Activated CD8-positive, alpha-beta T cell treated with anti-CD3 and anti-CD28 coated beads for 36 hours (primary cell): ENCODE measurements at regions not wholly inside any gene's neighbourhood (a gene's known extent, or its start where the extent isn't known, plus 50 kb on each side); places are given as distances from the start of the nearest gene placed in this dataset.

Experiments
- ATAC-seq: fragments of 200-7000 bp; cut with Tn5 transposase; one replicate; pipeline ENCODE4 v1.10.0; 2021; ENCODE audit warnings: mild to moderate bottlenecking, moderate library complexity
- CTCF ChIA-PET: fragments of 350-600 bp; sonication (Branson Sonifier 250); formaldehyde crosslinking; loops from one replicate; lab custom pipeline; 2021; ENCODE audit warnings: antibody characterized with exemption; lab: Charles Lee
- POLR2A ChIA-PET: fragments of 350-600 bp; sonication (Branson Sonifier 250); formaldehyde crosslinking; loops from one replicate; lab custom pipeline; 2021; ENCODE audit warnings: antibody characterized with exemption; lab: Charles Lee
- DNase-seq: peaks from one replicate; pipeline ENCODE4 v3.0.0-alpha.2; 2020
- H3K27ac Mint-ChIP-seq: one replicate; pipeline ENCODE4 v1.8.0; 2021; ENCODE audit warnings: mild to moderate bottlenecking, mixed read lengths
- H3K27me3 Mint-ChIP-seq: one replicate; pipeline ENCODE4 v1.8.0; 2021; ENCODE audit warnings: mixed read lengths
- H3K36me3 Mint-ChIP-seq: one replicate; pipeline ENCODE4 v1.8.0; 2021; ENCODE audit warnings: low read depth, mixed read lengths
- H3K4me1 Mint-ChIP-seq: one replicate; pipeline ENCODE4 v1.8.0; 2021; ENCODE audit warnings: low read depth, mixed read lengths
- H3K4me3 Mint-ChIP-seq: one replicate; pipeline ENCODE4 v1.8.0; 2021; ENCODE audit warnings: mild to moderate bottlenecking, moderate library complexity, mixed read lengths
- H3K9me3 Mint-ChIP-seq: one replicate; pipeline ENCODE4 v1.8.0; 2021; ENCODE audit warnings: mixed read lengths
- CTCF ChIP-seq: fragments of 200-600 bp; IDR thresholded peaks from one replicate; pipeline ENCODE4 v1.8.0; 2022; ENCODE audit warnings: antibody characterized with exemption, mild to moderate bottlenecking
- intact Hi-C: fragments of 100-400 bp; cut with micrococcal nuclease; formaldehyde crosslinking; loops from one replicate; pipeline ENCODE4 v1.10.0; 2022

DNA sequence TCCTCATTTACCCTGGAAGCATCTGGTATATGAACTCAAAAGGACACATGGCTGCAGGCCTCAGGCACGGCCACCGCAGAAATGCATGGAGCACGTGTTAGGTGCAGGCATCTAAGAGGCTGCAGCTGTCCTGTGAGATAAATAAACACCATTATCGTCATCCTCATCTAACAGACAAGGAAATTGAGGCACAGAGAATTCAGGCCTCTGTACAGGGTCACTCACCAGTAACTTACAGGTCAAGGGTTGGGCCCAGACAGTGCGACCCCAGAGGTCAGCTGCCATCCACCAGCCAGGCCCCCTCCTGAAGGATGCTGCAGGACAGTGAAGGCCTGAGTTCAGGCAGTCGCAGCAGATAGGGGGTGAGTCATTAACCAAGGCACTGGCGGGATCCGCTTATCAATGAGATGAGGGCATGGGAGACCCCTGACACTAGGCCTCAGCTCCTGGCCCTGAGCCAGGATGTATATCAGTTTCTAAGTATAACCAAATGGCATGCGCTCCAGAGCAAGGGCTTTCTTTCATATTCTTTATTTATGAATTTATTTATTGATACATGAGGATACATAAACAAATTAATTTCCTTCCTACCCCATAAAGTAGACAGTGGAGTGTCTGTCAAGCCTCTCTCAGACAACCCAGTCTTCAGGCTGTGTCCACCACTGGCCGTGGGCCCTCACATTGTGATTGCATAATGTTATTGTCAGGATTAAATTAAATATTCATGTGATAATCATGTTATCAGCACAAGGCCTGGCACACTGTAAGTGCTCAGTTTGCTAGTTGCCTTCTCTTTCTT lies 316.9 kb downstream of the QKI start:
- intact Hi-C loops = no loop called here
- POLR2A ChIA-PET = no interaction called here
- H3K9me3 Mint-ChIP-seq = no peaks in the 10 kb centered on the region
- no peak overlapping the region for H3K27ac Mint-ChIP-seq
- no peak overlapping the region for H3K4me3 Mint-ChIP-seq
- CTCF ChIA-PET = no interaction called here
- DNase-seq (no peak), ATAC-seq (no peak)
- no peaks in the 10 kb centered on the region for H3K27me3 Mint-ChIP-seq
- TF ChIP-seq CTCF = no peak
- no peaks in the 10 kb centered on the region for H3K36me3 Mint-ChIP-seq
- no peaks in the 10 kb centered on the region for H3K4me1 Mint-ChIP-seq

GRCh38 chr6:163730246-163731210 lies 316.0 kb downstream of the QKI start:
- no peaks in the 10 kb centered on the region for H3K9me3 Mint-ChIP-seq
- POLR2A ChIA-PET = no interaction called here
- no peaks in the 10 kb centered on the region for H3K36me3 Mint-ChIP-seq
- intact Hi-C loops = no loop called here
- no peaks in the 10 kb centered on the region for H3K27me3 Mint-ChIP-seq
- H3K27ac Mint-ChIP-seq = no peak overlapping the region
- ATAC-seq = no peak
- H3K4me1 Mint-ChIP-seq = no peaks in the 10 kb centered on the region
- no peak for TF ChIP-seq CTCF
- CTCF ChIA-PET = no interaction called here
- no peak for DNase-seq
- no peak overlapping the region for H3K4me3 Mint-ChIP-seq

DNA sequence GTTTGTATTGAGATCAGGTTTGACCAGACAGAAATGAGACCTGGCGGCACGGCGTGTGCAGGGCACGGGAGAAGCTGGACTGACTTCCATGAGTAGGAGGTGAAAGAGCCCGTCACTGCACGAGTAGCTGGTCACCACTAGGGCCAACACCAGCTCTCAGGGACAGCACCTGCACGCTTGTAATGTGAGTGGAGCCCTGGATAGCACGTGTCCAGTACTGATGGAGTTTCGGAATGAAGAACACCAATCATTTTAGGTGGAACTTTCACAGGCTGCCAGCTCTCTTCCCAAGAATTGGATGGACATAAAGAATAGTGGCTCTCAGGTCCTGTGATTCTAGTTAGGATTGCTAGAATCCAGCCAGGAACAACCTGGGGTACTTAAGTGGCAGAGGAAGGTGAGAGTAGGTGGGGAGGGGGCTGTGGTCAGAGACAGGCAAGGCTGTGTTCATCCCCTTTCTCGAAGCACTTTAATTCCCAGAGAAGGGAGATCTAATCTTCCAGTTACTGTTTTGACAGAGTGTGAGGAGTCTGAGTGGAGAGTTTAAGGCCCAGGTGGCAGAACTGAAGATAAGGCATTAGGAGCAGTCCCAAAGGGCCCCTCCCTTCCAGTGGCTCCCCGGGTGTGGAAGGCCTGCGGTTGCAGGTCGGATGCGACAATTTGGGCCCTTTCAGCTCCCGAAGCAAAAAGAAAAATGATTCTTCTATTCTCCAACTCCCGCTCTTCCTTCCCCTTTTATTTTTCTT lies 314.8 kb downstream of the QKI start:
- Mint-ChIP-seq H3K27me3 (no peaks in the 10 kb centered on the region), H3K27ac (no peak overlapping the region), H3K4me1 (no peaks in the 10 kb centered on the region), H3K9me3 (no peaks in the 10 kb centered on the region), H3K4me3 (no peak overlapping the region), H3K36me3 (no peaks in the 10 kb centered on the region)
- no peak for DNase-seq
- ATAC-seq = no peak
- intact Hi-C loops = no loop called here
- ChIA-PET POLR2A (interaction anchor here (0.8 kb wide), 1 partner anchor 9 kb away, joined by 3 read pairs; no protein-coding TSS in a partner anchor), CTCF (no interaction called here)
- no peak for TF ChIP-seq CTCF

DNA sequence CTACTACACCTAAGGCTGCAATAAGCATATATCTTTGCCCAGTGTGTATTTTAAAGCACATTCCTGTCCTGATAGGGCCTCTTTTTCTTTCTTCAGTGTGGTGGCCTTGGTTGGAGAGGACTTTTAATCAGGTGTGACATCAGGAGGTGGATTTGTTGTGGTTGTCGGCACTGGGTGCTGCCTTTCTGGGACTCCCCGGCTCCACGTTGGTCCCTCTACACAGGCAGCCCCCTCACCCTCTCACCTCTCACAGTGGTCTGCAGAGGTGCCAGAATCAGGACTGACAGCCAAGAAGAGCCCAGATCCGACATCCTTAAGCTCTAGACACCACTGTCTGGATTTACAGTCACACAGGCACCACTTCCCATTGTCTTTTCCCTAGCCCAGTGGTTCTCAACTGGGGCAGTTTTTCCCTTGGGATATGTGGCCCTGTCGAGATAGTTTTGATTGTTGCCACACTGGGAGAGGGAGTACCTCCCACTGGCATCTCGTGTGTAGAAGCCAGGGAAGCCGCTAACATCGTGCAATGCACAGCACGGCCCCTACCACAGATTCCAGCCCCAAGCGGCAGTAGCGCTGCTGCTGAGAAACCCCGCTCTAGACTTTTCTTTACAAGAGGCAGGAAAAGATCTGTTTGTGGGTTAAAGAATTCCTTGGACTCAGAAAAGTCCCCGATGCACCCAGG lies 314.1 kb downstream of the QKI start:
- Mint-ChIP-seq H3K27ac (no peak overlapping the region), H3K9me3 (no peaks in the 10 kb centered on the region), H3K4me1 (no peaks in the 10 kb centered on the region), H3K4me3 (no peak overlapping the region), H3K36me3 (no peaks in the 10 kb centered on the region), H3K27me3 (no peaks in the 10 kb centered on the region)
- TF ChIP-seq CTCF = no peak
- ChIA-PET CTCF (no interaction called here), POLR2A (no interaction called here)
- DNase-seq (no peak), ATAC-seq (no peak)
- intact Hi-C loops = no loop called here
